Vagina (tissue), 2 donors: ENCODE measurements at regions not wholly inside any gene's neighbourhood (a gene's known extent, or its start where the extent isn't known, plus 50 kb on each side); places are given as distances from the start of the nearest gene placed in this dataset.

ENCODE experiments used
- POLR2AphosphoS5 ChIP-seq, 2 donors: sonication (generic); formaldehyde crosslinking; IDR thresholded peaks; one replicate each; pipeline ENCODE4 v1.9.0; 2017; ENCODE audit warnings: antibody characterized with exemption in 2 of 2, mild to moderate bottlenecking in 2 of 2, low read depth in 1 of 2; ENCODE audit not compliant: insufficient read depth in 1 of 2
- TF ChIP-seq, protein P1 (sequence below), 3 experiments: fragments of 450-650 bp in 2 of 3; fragments of 200-600 bp in 1 of 3; sonication (generic) in 1 of 3; IDR thresholded peaks; one replicate each; pipeline ENCODE4 v1.5.1; 2017 to 2019; ENCODE audit warnings: antibody characterized with exemption in 3 of 3, mild to moderate bottlenecking in 2 of 3, moderate library complexity in 2 of 3

DNA sequence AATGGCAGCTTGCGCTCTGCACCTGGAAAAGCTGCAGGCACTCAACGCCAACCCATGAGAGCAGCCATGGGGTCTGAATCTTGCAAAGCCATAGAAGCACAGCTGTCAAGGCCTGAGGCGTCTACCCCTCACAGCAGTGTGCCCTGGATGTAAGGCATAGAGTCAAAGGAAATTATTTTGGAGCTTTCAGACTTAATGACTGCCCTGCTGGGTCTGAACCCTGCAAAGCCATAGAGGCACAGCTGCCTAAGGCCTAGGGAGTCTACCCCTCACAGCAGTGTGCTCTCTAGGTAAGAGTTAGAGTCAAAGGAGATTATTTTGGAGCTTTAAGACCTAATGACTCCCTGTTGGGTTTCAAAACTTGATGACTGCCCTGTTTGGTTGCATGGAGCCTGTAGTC, 706.9 kb upstream of the VSTM2A start:
- TF ChIP-seq, protein P1, sequence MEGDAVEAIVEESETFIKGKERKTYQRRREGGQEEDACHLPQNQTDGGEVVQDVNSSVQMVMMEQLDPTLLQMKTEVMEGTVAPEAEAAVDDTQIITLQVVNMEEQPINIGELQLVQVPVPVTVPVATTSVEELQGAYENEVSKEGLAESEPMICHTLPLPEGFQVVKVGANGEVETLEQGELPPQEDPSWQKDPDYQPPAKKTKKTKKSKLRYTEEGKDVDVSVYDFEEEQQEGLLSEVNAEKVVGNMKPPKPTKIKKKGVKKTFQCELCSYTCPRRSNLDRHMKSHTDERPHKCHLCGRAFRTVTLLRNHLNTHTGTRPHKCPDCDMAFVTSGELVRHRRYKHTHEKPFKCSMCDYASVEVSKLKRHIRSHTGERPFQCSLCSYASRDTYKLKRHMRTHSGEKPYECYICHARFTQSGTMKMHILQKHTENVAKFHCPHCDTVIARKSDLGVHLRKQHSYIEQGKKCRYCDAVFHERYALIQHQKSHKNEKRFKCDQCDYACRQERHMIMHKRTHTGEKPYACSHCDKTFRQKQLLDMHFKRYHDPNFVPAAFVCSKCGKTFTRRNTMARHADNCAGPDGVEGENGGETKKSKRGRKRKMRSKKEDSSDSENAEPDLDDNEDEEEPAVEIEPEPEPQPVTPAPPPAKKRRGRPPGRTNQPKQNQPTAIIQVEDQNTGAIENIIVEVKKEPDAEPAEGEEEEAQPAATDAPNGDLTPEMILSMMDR (IDR thresholded peaks at IDR 0.05) = no peak
- TF ChIP-seq POLR2AphosphoS5 (IDR thresholded peaks at IDR 0.05; ENCODE audit: insufficient read depth in 1 of 2, low read depth in 1 of 2) = no peak
